SW480 (cell line): ENCODE measurements at regions not wholly inside any gene's neighbourhood (a gene's known extent, or its start where the extent isn't known, plus 50 kb on each side); places are given as distances from the start of the nearest gene placed in this dataset.
"Not testable (repeated sequence)": the region's sequence is repeated elsewhere in the genome, so short reads cannot be mapped to it uniquely, and the experiment has no call there.

Experiments
- DNase-seq: peaks from one replicate; pipeline ENCODE4 v3.0.0-alpha.2; 2016; ENCODE audit warnings: low spot score

- DNase-seq, result no peak
Observed at GRCh38 chr2:12618576-12618975, 98.2 kb upstream of the TRIB2 start.

- no peak for DNase-seq
Observed at GRCh38 chr2:12619975-12620374, 96.8 kb upstream of the TRIB2 start.

- DNase-seq, result no peak
Observed at GRCh38 chr2:12620759-12621158, 96.0 kb upstream of the TRIB2 start.

GRCh38 chr2:12623051-12623450, 93.7 kb upstream of the TRIB2 start:
- no peak for DNase-seq

- DNase-seq, result no peak
Observed at GRCh38 chr2:12624384-12624783, 92.4 kb upstream of the TRIB2 start.

- DNase-seq, result no peak
Observed at GRCh38 chr2:12624905-12625598, 91.7 kb upstream of the TRIB2 start.

- DNase-seq, result not testable (repeated sequence)
Observed at GRCh38 chr2:12628541-12628940, 88.2 kb upstream of the TRIB2 start.

- DNase-seq, result no peak
Observed at GRCh38 chr2:12636837-12637581, 79.7 kb upstream of the TRIB2 start.

GRCh38 chr2:12637754-12638153, 79.0 kb upstream of the TRIB2 start:
- DNase-seq, result no peak

- no peak for DNase-seq
Observed at GRCh38 chr2:12641441-12641840, 75.3 kb upstream of the TRIB2 start.

- no peak for DNase-seq
Observed at GRCh38 chr2:12642332-12642731, 74.4 kb upstream of the TRIB2 start.

- DNase-seq, result no peak
Observed at GRCh38 chr2:12642859-12643258, 73.9 kb upstream of the TRIB2 start.

- DNase-seq, result peak; percentile 8
Observed at GRCh38 chr2:12649602-12650400, 66.9 kb upstream of the TRIB2 start.

GRCh38 chr2:12651641-12652040, 65.1 kb upstream of the TRIB2 start:
- DNase-seq, result no peak

- DNase-seq, result no peak
Observed at GRCh38 chr2:12652723-12653122, 64.0 kb upstream of the TRIB2 start.

- no peak for DNase-seq
Observed at GRCh38 chr2:12657560-12657959, 59.2 kb upstream of the TRIB2 start.

GRCh38 chr2:12658310-12658945, 58.3 kb upstream of the TRIB2 start:
- no peak for DNase-seq

- DNase-seq, result no peak
Observed at GRCh38 chr2:12661489-12661888, 55.2 kb upstream of the TRIB2 start.

- no peak for DNase-seq
Observed at GRCh38 chr2:12663306-12664037, 53.3 kb upstream of the TRIB2 start.

GRCh38 chr2:12665334-12665733, 51.4 kb upstream of the TRIB2 start:
- DNase-seq, result no peak

GRCh38 chr2:12666445-12666844, 50.3 kb upstream of the TRIB2 start:
- no peak for DNase-seq
